ENCODE measurements at regions not wholly inside any gene's neighbourhood (a gene's known extent, or its start where the extent isn't known, plus 50 kb on each side); places are given as distances from the start of the nearest gene placed in this dataset.

- H3K4me1 ChIP-seq (ENCODE audit: control insufficient read depth, insufficient read depth, low read length, unreplicated experiment) = peaks cover 12% of the 10 kb centered on the region
- H3K79me2 ChIP-seq (ENCODE audit: control insufficient read depth, insufficient read depth, low read length, unreplicated experiment) = no peaks in the 10 kb centered on the region
- H3K27me3 ChIP-seq (ENCODE audit: insufficient read depth, low read length) = no peaks in the 10 kb centered on the region
- H3K27ac ChIP-seq (ENCODE audit: low read depth, low read length) = no peak overlapping the region
- no peak overlapping the region for H3K4me3 ChIP-seq (ENCODE audit: low read depth, low read length)
- H3K36me3 ChIP-seq (ENCODE audit: insufficient read depth, low read length) = no peaks in the 10 kb centered on the region
- no peak overlapping the region for H2AFZ ChIP-seq (ENCODE audit: low read length, unreplicated experiment)
Measured at GRCh38 chr4:119690871-119691270, 62.3 kb upstream of the PDE5A start.

- Histone ChIP-seq H2AFZ (ENCODE audit: low read length, unreplicated experiment) (no peak overlapping the region), H3K79me2 (ENCODE audit: control insufficient read depth, insufficient read depth, low read length, unreplicated experiment) (no peaks in the 10 kb centered on the region), H3K27ac (ENCODE audit: low read depth, low read length) (no peak overlapping the region), H3K27me3 (ENCODE audit: insufficient read depth, low read length) (no peaks in the 10 kb centered on the region), H3K4me3 (ENCODE audit: low read depth, low read length) (no peak overlapping the region), H3K4me1 (ENCODE audit: control insufficient read depth, insufficient read depth, low read length, unreplicated experiment) (peaks cover 19% of the 10 kb centered on the region), H3K36me3 (ENCODE audit: insufficient read depth, low read length) (no peaks in the 10 kb centered on the region)
Measured at GRCh38 chr4:119688446-119688845, 59.8 kb upstream of the PDE5A start.

- peaks cover 11% of the 10 kb centered on the region for H3K4me1 ChIP-seq (ENCODE audit: control insufficient read depth, insufficient read depth, low read length, unreplicated experiment)
- no peak overlapping the region for H3K4me3 ChIP-seq (ENCODE audit: low read depth, low read length)
- H3K79me2 ChIP-seq (ENCODE audit: control insufficient read depth, insufficient read depth, low read length, unreplicated experiment) = no peaks in the 10 kb centered on the region
- H3K27me3 ChIP-seq (ENCODE audit: insufficient read depth, low read length) = no peaks in the 10 kb centered on the region
- no peak overlapping the region for H2AFZ ChIP-seq (ENCODE audit: low read length, unreplicated experiment)
- H3K27ac ChIP-seq (ENCODE audit: low read depth, low read length) = no peak overlapping the region
- no peaks in the 10 kb centered on the region for H3K36me3 ChIP-seq (ENCODE audit: insufficient read depth, low read length)
Measured at GRCh38 chr4:119684463-119684862, 55.9 kb upstream of the PDE5A start.

- no peak overlapping the region for H2AFZ ChIP-seq (ENCODE audit: low read length, unreplicated experiment)
- H3K27ac ChIP-seq (ENCODE audit: low read depth, low read length) = peak overlapping the region; percentile 13; the same call in 1 of the 2 replicates
Measured at GRCh38 chr4:119683518-119683917, 54.9 kb upstream of the PDE5A start.

GRCh38 chr4:119682099-119682498, 53.5 kb upstream of the PDE5A start:
- H3K79me2 ChIP-seq (ENCODE audit: control insufficient read depth, insufficient read depth, low read length, unreplicated experiment) = no peaks in the 10 kb centered on the region
- H3K36me3 ChIP-seq (ENCODE audit: insufficient read depth, low read length) = no peaks in the 10 kb centered on the region
- peaks cover 15% of the 10 kb centered on the region for H3K4me1 ChIP-seq (ENCODE audit: control insufficient read depth, insufficient read depth, low read length, unreplicated experiment)
- H3K4me3 ChIP-seq (ENCODE audit: low read depth, low read length) = no peak overlapping the region
- H3K27me3 ChIP-seq (ENCODE audit: insufficient read depth, low read length) = no peaks in the 10 kb centered on the region
- H2AFZ ChIP-seq (ENCODE audit: low read length, unreplicated experiment) = no peak overlapping the region
- H3K27ac ChIP-seq (ENCODE audit: low read depth, low read length) = no peak overlapping the region

More at GRCh38 chr4:119683518-119683917, 54.9 kb upstream of the PDE5A start:
- Histone ChIP-seq H3K36me3 (ENCODE audit: insufficient read depth, low read length) (no peaks in the 10 kb centered on the region), H3K79me2 (ENCODE audit: control insufficient read depth, insufficient read depth, low read length, unreplicated experiment) (no peaks in the 10 kb centered on the region), H3K4me1 (ENCODE audit: control insufficient read depth, insufficient read depth, low read length, unreplicated experiment) (peaks cover 15% of the 10 kb centered on the region), H3K4me3 (ENCODE audit: low read depth, low read length) (no peak overlapping the region), H3K27me3 (ENCODE audit: insufficient read depth, low read length) (no peaks in the 10 kb centered on the region)

GRCh38 chr4:119679251-119679650, 50.6 kb upstream of the PDE5A start:
- Histone ChIP-seq H3K4me3 (ENCODE audit: low read depth, low read length) (no peak overlapping the region), H3K36me3 (ENCODE audit: insufficient read depth, low read length) (no peaks in the 10 kb centered on the region), H3K79me2 (ENCODE audit: control insufficient read depth, insufficient read depth, low read length, unreplicated experiment) (no peaks in the 10 kb centered on the region), H3K4me1 (ENCODE audit: control insufficient read depth, insufficient read depth, low read length, unreplicated experiment) (peaks cover 15% of the 10 kb centered on the region), H2AFZ (ENCODE audit: low read length, unreplicated experiment) (no peak overlapping the region), H3K27me3 (ENCODE audit: insufficient read depth, low read length) (no peaks in the 10 kb centered on the region), H3K27ac (ENCODE audit: low read depth, low read length) (no peak overlapping the region)

GRCh38 chr4:119678761-119679160, 50.2 kb upstream of the PDE5A start:
- Histone ChIP-seq H3K4me1 (ENCODE audit: control insufficient read depth, insufficient read depth, low read length, unreplicated experiment) (peaks cover 12% of the 10 kb centered on the region), H3K27ac (ENCODE audit: low read depth, low read length) (no peak overlapping the region), H3K36me3 (ENCODE audit: insufficient read depth, low read length) (no peaks in the 10 kb centered on the region), H3K27me3 (ENCODE audit: insufficient read depth, low read length) (no peaks in the 10 kb centered on the region), H3K79me2 (ENCODE audit: control insufficient read depth, insufficient read depth, low read length, unreplicated experiment) (no peaks in the 10 kb centered on the region), H2AFZ (ENCODE audit: low read length, unreplicated experiment) (peak overlapping the region; percentile 53), H3K4me3 (ENCODE audit: low read depth, low read length) (peak overlapping the region; percentile 20; the same call in 1 of the 2 replicates)
